HG03457 (cell line): ENCODE measurements at regions not wholly inside any gene's neighbourhood (a gene's known extent, or its start where the extent isn't known, plus 50 kb on each side); places are given as distances from the start of the nearest gene placed in this dataset.
"Not testable (repeated sequence)": the region's sequence is repeated elsewhere in the genome, so short reads cannot be mapped to it uniquely, and the experiment has no call there.

ENCODE experiments used
- ATAC-seq: cut with Tn5 transposase; IDR thresholded peaks from one replicate; pipeline ENCODE4 v1.9.1; 2021; ENCODE audit warnings: moderate number of reproducible peaks; ENCODE audit not compliant: unreplicated experiment

DNA sequence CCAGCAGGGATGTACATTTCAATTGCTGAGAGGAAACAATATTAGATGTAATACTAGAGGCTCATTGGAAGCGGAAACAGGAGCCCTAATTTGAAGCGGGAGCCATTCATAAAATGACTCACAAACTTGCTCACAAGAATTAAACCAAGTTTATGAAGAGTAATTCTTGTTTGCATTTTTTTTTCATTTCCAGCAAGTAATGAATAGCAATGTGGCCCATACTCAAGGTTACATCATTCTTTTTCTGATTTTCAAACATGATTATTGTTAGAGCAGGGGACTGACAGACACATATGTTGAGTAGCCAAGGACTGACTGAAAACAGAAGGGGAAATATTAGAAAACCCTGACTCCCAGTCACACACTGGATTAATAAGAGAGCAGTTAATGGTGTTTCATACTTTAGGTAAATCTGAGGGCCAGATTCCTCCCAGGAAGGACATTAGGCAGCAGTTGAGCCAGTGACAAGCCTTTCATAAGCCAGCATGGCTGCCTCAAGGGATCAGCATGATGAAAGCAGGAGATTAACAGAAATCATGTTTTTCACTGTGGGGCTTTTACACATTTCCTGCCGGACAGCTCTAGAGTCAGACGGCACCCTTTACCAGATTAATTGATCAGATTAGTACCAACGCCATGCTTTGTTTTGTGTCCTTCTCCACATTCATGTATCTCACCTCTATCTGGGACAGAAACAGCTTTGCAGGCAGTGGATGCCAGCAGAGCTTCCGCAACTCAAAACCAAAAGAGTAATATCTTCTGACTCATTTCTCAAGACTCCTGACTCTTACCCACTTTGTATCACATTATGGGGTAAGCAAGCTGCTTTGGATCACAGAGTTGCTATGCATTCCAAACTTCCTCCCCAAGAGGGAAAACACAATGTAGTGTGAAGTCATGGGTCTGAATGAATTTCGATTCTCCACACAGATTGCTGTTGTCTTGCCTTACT, 831.6 kb downstream of the KCNA4 start:
- ATAC-seq = no peak

DNA sequence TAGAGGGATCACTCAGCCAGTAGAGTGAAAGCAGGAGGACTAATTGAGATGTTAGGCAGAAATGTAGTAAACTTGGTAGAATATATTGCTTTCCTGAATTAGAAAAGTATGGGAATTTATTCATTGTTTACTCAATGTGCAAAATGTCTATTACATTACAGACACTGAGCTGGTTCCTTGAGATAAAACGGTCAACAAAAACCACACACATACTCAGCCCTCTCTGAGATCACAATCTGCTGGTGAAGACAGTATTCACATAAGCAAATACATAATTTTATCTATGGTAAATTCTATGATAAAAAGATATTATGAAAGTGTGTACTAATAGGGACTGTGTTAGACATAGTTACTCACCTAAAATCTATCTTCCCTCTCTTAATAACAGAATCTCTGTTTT, 833.5 kb downstream of the KCNA4 start:
- ATAC-seq = no peak

DNA sequence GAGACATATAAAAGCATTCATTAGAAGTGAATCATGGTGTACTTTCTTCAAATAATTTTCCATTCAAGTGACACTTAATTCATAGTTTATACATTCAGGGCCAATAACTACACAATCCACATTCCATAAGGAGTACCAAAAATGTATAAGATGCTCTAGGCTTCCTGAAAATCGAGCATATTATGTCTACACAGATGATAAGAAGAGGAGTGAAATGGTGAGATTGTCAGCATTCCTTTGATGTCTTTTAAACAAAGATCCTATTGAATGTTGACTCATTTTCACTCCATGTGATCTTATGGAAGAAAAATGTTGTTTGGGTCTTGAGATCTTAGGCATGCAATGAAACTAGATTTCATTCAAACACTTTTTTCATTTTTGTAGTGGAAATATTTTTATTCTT, 843.2 kb downstream of the KCNA4 start:
- no peak for ATAC-seq

- no peak for ATAC-seq
These were observed 845.4 kb downstream of the KCNA4 start for GRCh38 chr11:29171360-29171950.

DNA sequence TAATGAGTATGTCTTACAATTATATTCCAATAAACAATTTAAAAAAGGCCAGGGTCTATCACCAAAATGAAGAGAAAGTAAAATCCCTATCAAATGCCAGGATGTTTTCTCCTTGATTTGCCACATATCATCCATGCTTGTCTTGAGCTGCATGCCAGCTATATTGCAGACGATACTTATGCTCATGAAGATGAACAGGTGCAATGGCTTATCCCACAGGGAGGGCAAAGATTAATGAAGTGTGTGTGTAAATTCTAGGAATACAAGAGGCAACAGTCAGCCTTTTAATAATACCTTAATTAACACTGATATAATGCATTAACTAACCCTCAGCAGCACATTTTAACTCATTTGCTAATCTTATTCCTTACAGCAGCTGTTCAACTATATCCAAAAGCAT, 850.5 kb downstream of the KCNA4 start:
- no peak for ATAC-seq

DNA sequence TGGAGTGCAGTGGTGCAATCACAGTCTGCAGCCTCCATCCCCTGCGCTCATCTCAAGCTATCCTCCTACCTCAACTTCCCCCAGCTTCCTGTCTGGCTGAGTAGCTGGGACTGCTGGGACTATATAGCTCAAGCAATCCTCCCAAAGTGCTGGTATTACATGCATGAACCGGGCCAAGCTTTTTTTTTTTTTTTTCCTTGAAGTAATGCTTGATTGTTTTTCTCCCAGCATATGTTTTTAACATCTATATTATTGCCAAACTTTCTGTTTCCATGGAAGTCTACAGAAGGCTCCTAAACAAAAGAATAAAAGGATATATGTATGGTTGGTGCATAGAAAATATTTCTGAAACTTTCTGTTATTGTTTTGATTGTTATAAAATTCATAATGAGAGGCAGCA, 853.6 kb downstream of the KCNA4 start:
- no peak for ATAC-seq

DNA sequence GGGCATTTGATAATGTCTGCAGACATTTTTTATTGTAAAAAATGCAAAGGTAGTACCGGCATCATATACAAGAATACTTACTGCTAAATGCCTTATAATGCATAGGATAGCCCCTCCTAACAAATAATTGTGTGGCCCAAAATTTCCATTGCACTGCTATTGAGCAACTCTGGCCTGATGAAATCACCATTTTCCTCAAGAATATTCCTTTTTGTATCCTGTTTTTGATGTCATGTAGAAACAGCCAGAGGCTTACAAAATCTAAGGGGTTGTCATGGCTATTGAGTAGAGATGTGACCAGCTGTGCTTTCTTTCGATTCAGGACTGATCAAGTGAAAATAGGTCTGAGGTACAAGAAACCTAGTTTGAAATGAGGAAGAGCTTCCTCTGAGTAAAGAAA, 854.3 kb downstream of the KCNA4 start:
- no peak for ATAC-seq

DNA sequence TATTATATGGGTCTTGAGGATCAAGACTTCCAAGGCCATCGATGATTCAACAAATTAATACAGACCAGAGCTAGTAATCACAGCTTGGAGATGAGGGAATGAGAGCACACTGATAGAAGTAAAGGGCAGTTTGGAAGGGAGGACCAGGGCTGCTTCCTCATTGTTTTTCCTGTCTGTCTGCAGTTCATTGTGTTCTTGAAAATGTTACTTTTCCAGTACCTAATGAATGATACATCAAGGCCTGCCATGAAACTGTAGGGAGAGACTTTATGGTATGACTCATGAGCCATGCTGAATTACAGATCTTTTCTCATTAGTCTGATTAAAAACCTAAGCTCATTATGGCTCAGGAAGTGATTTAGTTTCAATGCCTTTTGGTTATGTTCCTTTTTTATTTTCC, 855.6 kb downstream of the KCNA4 start:
- no peak for ATAC-seq

DNA sequence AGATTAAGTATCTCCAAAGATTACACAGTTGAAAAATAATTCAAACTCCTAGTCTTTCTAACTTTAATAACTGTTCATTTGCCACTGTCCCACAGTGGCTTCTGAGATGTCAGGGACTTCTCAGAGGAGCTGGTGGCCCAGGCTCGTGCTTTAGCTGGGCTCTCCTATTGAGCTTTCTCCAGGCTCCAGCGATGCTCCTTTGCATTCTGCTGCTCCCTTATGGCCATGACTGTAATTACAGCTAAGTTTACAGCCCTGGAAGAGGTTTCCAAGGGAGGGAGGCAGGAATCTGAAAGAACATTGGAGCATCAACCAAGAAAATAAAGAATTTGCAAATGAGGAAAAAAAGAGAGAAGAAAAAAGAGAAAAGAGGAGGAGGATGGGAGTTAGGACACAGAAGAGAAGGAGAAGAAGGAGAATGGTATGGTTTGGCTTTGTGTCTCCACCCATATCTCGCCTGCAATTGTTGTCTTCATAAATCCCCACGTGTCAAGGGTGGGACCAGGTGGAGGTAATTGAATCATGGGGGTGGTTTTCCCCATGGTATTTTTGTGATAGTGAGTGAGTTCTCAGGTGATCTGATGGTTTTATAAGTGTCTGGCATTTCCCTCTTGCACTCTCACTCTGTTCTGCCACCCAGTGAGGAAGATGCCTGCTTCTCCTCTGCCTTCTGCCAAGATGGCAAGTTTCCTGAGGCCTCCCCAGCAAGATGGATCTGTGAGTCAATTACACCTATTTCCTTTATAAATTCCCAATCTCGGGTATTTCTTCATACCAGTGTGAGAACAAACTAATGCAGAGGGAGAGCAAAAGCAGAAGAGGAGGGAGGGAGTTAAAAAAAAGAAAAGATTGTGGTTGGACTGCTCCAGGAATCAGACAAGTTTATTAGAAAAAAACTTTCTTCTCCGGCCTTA, 857.0 kb downstream of the KCNA4 start:
- ATAC-seq = no peak

- ATAC-seq = no peak
These were observed 863.8 kb downstream of the KCNA4 start for GRCh38 chr11:29153078-29153477.

- ATAC-seq = not testable (repeated sequence)
These were observed 874.3 kb downstream of the KCNA4 start for GRCh38 chr11:29142573-29142972.

- ATAC-seq = no peak
These were observed 881.3 kb downstream of the KCNA4 start for GRCh38 chr11:29135504-29135903.

DNA sequence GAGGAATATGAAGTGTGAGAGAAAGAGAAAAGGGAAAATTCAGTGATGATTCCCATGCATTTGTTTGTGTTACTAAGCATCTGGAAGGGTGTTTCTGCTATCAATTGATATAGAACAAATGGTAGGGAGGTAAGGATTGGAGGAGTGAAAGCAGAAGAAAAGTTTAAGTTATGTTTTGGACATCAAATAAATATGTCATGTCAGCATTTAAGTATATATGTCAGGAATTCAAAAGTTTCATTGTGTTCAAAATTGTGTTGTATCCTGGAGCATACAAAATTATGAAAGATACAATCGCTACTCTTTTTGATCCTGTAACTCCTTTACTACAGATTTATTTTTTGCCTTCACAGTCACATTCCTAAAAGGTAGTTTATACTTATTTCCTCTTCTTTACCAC, 885.8 kb downstream of the KCNA4 start:
- no peak for ATAC-seq

GRCh38 chr11:29129844-29130243, 887.0 kb downstream of the KCNA4 start:
- no peak for ATAC-seq

DNA sequence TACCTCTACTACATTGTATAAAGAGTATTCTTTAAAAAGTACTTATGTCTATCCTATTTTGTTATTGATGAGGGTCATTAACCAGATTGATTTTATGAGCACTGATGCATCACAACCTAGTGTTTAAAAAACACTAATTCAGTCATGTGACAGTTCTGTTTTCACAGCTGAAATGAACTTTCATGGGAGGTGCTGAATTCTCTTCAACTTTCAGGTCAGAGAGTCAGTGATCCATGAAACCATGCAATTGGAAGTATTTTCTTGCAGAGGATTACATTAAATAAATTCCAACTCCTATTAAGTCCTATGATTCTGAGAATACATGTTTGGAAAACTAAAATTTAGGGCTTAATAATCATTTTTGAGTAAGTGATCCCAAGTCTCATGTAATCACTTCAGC, 889.4 kb downstream of the KCNA4 start:
- no peak for ATAC-seq

- ATAC-seq = no peak
These were observed 891.2 kb downstream of the KCNA4 start for GRCh38 chr11:29125606-29126005.

DNA sequence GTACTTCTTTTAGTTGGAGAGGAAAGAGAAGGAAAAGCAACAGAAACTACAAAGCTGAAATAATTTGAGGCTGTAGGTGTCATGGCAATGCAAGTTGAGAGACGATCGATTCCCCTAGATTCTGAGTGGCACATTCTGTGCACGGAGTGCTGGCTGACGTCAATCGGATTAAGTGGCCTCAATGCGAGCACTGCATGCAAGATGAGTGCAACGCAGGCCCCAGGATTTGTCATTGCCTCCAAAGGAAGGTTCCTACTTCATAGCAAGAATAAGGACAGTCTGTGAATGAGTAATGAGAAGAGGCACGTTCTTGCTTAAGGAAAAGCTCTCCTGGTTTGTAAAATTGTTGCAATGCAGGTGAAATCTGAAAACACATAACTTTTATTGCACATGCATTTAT, 892.4 kb downstream of the KCNA4 start:
- ATAC-seq = no peak

DNA sequence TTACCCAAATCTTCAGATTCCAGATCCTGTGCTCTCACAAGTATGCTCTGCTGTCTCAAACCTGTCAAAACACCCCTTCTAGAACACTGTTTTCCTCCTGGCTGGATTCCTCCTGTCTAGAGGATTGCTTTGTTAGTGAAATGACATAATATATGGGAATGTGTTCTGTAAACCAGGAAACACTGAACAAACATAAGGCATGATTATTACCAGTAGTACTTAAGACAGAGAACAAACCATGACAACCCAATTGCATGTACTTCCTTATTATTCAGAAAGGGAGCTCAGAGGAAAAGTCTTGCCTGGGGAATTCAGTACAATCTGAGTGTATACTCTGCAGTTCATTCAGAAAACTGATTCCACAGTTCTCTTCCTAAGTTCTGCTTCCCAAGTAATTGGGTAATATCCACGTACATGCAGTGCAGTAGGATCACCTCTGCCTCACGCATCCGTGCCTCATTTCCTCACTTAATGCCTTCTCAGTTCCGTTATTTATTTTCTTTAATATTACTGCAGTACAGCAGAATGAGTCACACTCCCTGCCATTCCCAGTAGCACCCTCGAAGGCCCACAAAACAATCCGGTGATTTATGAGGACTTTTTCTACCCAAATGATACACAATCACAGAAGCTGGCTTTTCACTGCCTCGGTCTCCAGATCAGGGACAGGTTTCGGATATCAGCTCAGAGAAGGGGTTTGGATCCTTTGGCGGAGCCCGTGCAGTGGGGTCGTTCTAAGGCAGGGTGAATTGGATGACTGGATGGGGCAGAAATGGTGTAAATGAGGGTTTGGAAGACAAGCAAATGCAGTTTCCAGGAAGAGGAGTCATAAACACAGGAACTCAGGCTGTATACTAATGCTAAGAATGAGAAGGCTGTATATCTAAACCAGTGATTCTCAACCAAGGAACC, 896.9 kb downstream of the KCNA4 start:
- ATAC-seq = no peak

GRCh38 chr11:29119116-29119515, 897.7 kb downstream of the KCNA4 start:
- no peak for ATAC-seq

DNA sequence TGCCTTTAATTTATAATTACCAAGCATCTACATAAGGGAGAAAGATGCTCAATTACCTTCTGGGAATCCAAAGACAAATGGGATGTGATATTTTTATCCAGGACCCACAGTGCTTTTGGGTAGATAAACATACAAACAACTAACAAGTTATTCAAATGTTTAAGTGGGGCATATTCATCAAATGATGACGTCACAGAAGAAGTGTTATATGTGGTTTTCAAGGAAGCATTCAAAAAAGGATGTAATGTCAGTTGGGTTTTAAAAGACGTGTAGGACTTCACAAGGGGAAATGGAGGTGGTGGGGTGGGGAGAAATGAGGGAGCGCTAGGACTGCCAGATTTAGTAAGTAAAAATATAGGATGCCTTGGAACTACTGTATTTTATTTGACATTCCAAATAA, 915.9 kb downstream of the KCNA4 start:
- ATAC-seq = no peak
